Colonic mucosa (tissue), 4 donors: ENCODE measurements at regions not wholly inside any gene's neighbourhood (a gene's known extent, or its start where the extent isn't known, plus 50 kb on each side); places are given as distances from the start of the nearest gene placed in this dataset.

Source experiments
- DNase-seq: peaks from one replicate; pipeline ENCODE4 v3.0.0-alpha.2; 2020
- H3K27ac ChIP-seq: fragments of 200-600 bp; one replicate; pipeline ENCODE4 v1.8.0; 2021
- H3K27me3 ChIP-seq: fragments of 200-600 bp; one replicate; pipeline ENCODE4 v1.8.0; 2021
- H3K36me3 ChIP-seq: fragments of 200-600 bp; one replicate; pipeline ENCODE4 v1.8.0; 2021
- H3K4me1 ChIP-seq: fragments of 200-600 bp; one replicate; pipeline ENCODE4 v1.8.0; 2021; ENCODE audit warnings: mild to moderate bottlenecking
- H3K4me3 ChIP-seq: fragments of 200-600 bp; one replicate; pipeline ENCODE4 v1.8.0; 2021
- H3K9ac ChIP-seq, 2 donors: one replicate each; pipeline ENCODE4 v1.7.0; 2013; ENCODE audit warnings: control low read depth in 2 of 2, low read depth in 2 of 2, low read length in 2 of 2
- H3K9me3 ChIP-seq: fragments of 200-600 bp; one replicate; pipeline ENCODE4 v1.8.0; 2021
- intact Hi-C: fragments of 100-400 bp; cut with DNase I; formaldehyde crosslinking; loops from one replicate; pipeline ENCODE4 v1.14.1; 2022
- TF ChIP-seq, protein P1 (sequence below): fragments of 200-600 bp; IDR thresholded peaks from one replicate; pipeline ENCODE4 v1.8.0; 2022; ENCODE audit warnings: antibody characterized with exemption, mild to moderate bottlenecking
- donor health status: healthy.
- donor health status: DM: no; HTN: no; CAD: no.
- donor health status: DM: no; HTN: no; CAD: no.

- TF ChIP-seq, protein P1, sequence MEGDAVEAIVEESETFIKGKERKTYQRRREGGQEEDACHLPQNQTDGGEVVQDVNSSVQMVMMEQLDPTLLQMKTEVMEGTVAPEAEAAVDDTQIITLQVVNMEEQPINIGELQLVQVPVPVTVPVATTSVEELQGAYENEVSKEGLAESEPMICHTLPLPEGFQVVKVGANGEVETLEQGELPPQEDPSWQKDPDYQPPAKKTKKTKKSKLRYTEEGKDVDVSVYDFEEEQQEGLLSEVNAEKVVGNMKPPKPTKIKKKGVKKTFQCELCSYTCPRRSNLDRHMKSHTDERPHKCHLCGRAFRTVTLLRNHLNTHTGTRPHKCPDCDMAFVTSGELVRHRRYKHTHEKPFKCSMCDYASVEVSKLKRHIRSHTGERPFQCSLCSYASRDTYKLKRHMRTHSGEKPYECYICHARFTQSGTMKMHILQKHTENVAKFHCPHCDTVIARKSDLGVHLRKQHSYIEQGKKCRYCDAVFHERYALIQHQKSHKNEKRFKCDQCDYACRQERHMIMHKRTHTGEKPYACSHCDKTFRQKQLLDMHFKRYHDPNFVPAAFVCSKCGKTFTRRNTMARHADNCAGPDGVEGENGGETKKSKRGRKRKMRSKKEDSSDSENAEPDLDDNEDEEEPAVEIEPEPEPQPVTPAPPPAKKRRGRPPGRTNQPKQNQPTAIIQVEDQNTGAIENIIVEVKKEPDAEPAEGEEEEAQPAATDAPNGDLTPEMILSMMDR: no peak
- DNase-seq: no peak
- no peaks in the 10 kb centered on the region for H3K27me3 ChIP-seq
- no peaks in the 10 kb centered on the region for H3K4me1 ChIP-seq
- intact Hi-C loops: no loop called here
- H3K36me3 ChIP-seq: no peaks in the 10 kb centered on the region
- no peak overlapping the region for H3K27ac ChIP-seq
- no peak overlapping the region for H3K9ac ChIP-seq
- no peaks in the 10 kb centered on the region for H3K9me3 ChIP-seq
- no peak overlapping the region for H3K4me3 ChIP-seq
Observed at GRCh38 chr5:108481355-108481931, 99.5 kb upstream of the FBXL17 start.

GRCh38 chr5:108472237-108472636 is 90.3 kb upstream of the FBXL17 start:
- no peak for DNase-seq
- Histone ChIP-seq H3K27ac (no peak overlapping the region), H3K27me3 (no peaks in the 10 kb centered on the region), H3K9me3 (no peaks in the 10 kb centered on the region), H3K4me1 (no peaks in the 10 kb centered on the region), H3K36me3 (no peaks in the 10 kb centered on the region), H3K4me3 (no peak overlapping the region), H3K9ac (no peak overlapping the region)
- TF ChIP-seq, protein P1: no peak
- intact Hi-C loops: no loop called here

GRCh38 chr5:108467563-108467962 is 85.7 kb upstream of the FBXL17 start:
- Histone ChIP-seq H3K27ac (no peak overlapping the region), H3K9ac (no peak overlapping the region), H3K4me1 (no peaks in the 10 kb centered on the region), H3K27me3 (no peaks in the 10 kb centered on the region), H3K4me3 (no peak overlapping the region), H3K9me3 (no peaks in the 10 kb centered on the region), H3K36me3 (no peaks in the 10 kb centered on the region)
- no peak for DNase-seq
- TF ChIP-seq, protein P1: no peak
- intact Hi-C loops: no loop called here

DNA sequence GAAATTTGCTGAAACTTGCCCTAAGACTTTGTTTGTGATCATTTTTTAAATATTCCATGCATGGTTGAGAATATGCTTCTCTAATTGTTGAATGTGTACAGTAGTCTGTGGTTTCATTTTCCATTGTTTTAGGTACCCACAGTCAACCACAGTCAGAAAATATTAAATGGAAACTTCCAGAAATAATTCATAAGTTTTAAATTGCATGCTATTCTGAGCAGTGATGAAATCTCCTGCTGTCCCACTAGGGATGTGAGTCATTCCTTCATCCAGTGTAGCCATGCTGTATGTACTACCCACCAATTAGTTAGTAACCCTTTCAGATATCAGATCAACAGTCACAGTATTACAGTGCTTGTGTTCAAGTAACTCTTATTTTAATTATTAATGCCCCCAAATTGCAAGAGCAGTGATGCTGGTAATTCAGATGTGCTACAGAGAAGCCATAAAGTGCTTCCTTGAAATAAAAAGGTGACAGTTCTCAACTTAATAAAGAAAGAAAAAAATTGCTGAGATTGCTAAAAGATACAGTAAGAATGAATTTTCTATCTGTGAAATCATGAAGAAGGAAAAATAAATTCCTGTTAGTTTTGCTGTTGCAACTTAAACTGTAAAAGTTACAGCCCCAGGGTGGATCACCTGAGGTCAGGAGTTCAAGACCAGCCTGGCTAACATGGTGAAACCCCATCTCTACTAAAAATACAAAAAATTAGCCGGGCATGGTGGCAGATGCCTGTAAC is 79.9 kb upstream of the FBXL17 start:
- no peak for DNase-seq
- Histone ChIP-seq H3K4me3 (no peak overlapping the region), H3K27ac (no peak overlapping the region), H3K9ac (no peak overlapping the region), H3K27me3 (no peaks in the 10 kb centered on the region), H3K9me3 (no peaks in the 10 kb centered on the region), H3K4me1 (no peaks in the 10 kb centered on the region), H3K36me3 (no peaks in the 10 kb centered on the region)
- intact Hi-C loops: no loop called here
- TF ChIP-seq, protein P1: no peak

DNA sequence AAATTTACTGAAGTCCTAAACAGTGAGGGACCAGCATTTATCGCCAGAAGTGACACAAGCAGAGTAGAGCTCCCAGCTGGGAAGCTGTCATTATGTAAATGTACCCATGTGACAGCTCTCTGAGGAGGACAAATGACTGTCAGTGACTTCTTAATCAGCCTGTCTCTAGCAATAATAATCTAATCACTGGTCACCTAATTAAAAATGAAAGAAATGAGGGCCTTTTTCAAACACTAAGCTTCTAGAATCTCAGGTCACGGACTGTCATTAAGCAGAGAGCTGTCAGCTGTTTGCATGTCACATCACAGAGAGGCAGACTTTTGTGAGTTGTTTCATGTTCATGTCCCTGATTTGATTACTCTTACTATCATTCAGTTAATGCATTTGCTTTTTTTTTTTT is 77.9 kb upstream of the FBXL17 start:
- no peak for DNase-seq
- H3K4me1 ChIP-seq: no peaks in the 10 kb centered on the region
- no peak overlapping the region for H3K4me3 ChIP-seq
- H3K27ac ChIP-seq: no peak overlapping the region
- H3K9ac ChIP-seq: no peak overlapping the region
- H3K27me3 ChIP-seq: no peaks in the 10 kb centered on the region
- H3K36me3 ChIP-seq: no peaks in the 10 kb centered on the region
- intact Hi-C loops: no loop called here
- H3K9me3 ChIP-seq: no peaks in the 10 kb centered on the region
- TF ChIP-seq, protein P1: no peak
